Erythroblast (primary cell): ENCODE measurements at regions not wholly inside any gene's neighbourhood (a gene's known extent, or its start where the extent isn't known, plus 50 kb on each side); places are given as distances from the start of the nearest gene placed in this dataset.
A peak's percentile ranks its signal among the peaks of the same experiment; 100 is the strongest.

Experiments used
- DNase-seq, 2 experiments: peaks; one replicate each; lab custom pipeline; 2025; lab: John Stamatoyannopoulos, UW
- GATA1 ChIP-seq: IDR thresholded peaks from 2 replicates; pipeline ENCODE4 v1.6.1; 2011; ENCODE audit warnings: low read depth, mild to moderate bottlenecking, control low read depth, low read length, moderate library complexity
- POLR2A ChIP-seq: IDR thresholded peaks from 2 replicates; pipeline ENCODE4 v1.6.1; 2011; ENCODE audit warnings: mild to moderate bottlenecking, low read length

DNA sequence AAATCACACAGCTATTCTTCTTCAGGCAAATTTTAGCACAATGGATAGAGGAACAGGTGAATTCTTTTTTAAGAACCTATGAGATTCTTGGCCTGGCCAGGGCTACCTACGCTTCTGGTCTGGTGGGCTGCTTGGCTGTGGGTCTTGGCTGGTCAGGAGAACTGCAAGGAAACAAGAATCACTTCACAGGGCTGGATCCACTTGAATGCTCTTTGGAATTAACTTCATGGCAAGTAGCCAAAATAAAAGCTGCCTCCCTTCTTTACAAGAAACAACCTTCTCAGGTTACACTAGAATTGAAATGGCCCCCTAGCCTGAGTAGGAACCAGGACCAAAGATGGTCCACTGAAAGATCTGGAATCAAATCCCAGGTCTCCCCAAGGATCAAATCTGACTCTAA is 519.1 kb downstream of the IQCM start:
- DNase-seq, result no peak
- no peak for TF ChIP-seq POLR2A
- no peak for TF ChIP-seq GATA1

DNA sequence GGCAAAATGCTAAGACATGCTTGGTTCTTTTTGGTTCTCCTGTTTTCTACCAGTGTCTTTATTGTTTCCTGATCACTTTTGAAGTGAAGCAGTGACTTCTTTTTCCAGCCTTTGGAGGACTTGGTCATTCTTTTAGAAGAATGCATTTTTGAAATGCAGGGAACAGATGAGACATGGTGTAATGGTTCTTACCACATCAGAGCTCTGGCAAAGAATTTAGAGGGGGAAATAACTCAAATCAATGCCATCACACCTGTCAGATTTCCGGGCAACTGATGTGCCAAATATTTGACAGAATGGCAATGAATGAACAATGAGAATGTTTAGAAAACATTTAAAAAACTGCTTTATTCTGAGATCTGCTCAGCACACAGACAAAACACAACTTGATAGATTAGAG is 519.6 kb downstream of the IQCM start:
- no peak for TF ChIP-seq GATA1
- no peak for TF ChIP-seq POLR2A
- DNase-seq, result no peak

DNA sequence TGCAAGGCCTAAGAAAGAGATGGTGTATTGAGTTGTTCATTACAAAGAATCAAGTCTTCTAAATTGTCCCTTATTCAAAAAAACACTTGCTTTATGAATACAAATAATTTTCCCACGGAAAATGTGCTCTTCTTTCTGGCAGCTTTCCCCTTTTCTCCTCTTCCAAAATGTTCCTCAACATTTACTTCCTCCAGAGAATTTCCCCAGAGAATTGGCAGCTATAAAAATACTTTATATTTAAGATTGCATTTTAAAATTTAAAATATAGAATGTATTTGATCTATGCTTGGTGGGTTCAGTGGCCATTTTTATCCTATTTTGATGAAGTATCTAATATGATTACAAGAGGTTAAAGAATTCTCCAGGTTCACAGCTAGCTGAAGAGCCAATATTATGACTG is 521.0 kb downstream of the IQCM start:
- TF ChIP-seq POLR2A (no peak), GATA1 (no peak)
- DNase-seq, result no peak

DNA sequence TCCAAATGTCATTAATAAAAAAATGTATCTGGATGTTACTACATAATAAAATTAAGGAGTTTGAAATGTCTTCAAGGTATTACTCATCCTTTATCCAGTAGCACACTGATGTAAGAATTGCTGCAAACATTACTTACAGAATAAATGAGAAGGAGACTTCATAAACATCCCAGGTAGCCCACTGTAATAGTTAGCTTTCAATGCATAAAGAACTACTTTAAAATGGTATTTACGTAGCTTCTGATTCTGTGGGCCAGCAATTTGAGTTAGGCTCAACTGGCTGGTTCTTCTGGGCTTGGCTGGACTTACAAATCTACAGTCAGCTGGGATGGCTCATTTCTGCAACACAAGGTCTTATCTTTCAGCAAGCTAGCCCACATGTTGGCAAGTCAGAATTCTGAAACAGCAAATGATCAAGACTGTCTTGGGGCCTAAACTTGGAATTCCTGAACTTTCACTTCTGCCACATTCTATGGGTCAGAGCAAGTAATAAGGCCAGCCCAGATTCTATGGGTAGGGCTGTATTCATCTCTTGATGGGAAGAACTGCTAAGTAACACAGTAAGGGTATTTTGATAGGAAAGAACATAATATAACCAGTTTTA is 522.5 kb downstream of the IQCM start:
- no peak for DNase-seq
- TF ChIP-seq GATA1, result no peak

DNA sequence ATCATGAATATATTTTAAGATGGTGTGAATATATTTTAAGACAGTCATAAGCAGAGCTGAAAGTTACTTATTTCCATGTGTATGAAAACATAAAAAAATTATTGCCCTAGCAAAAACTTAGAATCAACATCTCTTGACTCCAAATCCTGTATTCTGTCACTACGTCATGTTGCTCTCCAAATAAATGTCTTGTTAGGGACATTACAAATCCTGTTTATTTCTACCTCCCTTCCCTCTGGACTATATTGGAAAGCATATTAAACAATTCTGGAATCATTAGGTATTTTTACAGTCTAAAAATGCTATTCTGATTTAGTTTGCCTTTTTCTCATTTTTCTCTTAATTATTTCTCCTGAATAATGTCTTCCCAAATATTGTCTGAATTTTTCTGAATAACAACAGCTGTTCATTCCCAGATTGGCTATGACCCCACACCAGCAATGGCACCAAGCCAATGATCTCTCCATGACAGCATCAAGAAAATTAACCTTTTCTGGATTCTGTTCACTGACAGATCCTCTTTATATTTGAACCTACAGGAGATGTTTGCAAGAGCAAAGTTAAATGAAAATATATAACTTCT is 523.1 kb downstream of the IQCM start:
- TF ChIP-seq POLR2A (no peak), GATA1 (no peak)
- DNase-seq, result no peak

DNA sequence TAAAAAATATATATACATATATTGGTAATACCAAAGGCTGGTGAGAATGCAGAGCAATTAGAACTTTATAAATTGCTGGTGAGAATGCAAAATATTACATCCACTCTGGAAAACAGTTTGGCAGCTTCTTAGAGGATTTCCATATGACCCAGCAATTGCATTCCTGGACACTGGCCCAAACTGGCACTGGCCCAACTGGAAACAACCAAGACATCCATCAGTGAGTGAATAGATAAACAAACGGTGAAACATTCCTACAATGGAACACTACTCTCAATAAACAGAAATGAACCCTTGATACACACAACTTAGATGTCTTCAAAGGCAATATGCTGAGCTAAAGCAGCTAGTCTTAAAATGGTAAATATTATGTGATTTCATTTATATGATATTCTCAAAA is 524.2 kb downstream of the IQCM start:
- no peak for DNase-seq
- TF ChIP-seq POLR2A (no peak), GATA1 (no peak)

DNA sequence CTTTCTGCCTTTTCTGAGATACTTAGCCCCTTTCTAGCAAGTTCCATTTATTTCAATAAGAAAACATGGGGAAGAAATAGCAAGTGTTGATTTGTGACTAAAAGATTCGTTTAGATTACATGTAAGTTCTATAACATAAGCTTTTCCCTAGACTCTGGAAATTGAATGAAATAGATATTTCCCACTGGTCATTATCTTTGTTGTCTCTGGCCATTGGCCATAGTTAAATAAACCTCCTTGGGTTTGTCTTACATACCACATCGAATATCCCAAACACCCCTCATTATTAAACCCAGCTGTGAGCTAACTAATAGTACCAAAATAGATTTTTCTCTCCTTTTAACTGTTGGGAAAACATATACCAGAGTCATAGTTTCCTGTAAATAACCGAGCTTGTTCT is 534.8 kb downstream of the IQCM start:
- no peak for TF ChIP-seq POLR2A
- TF ChIP-seq GATA1, result no peak
- no peak for DNase-seq

DNA sequence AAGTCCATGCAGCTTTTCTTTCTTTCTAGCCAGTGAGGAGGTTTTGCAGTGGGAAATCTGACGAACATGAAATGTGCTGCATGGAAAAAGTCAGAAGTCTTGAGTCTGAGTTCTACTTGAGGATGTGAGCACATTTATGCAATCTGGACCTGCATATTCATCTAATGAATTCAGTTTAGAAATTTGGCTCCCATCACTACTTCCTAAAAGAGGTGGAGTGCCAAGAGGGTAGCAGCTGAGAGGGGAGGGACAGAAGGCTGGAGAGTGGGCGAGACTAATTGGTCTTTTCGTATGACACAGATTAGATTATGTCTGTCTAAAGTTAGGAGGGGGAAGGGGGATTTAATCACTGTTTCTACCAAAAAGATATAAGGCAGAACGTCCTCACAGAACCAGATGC is 535.9 kb downstream of the IQCM start:
- TF ChIP-seq GATA1, result no peak
- TF ChIP-seq POLR2A, result no peak
- DNase-seq, result no peak

DNA sequence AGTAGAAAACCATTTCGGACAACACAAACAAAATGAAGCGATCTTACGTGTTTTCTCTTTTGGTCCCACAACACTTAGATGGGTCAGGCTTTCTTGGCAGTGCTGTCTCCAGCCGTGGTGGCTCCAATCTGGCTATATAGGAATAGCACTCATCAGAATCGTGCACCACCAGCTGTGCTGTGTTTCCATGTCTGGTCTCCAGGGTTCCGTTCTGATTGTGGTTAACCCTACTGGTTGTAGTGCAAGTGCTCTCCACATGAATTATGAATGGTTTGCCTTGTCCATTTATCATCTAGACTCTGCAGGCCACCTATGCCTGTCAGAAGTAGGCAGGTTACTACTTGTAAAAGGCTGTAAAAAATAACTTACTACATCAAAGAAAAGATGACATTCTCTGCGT is 536.3 kb downstream of the IQCM start:
- DNase-seq, result no peak
- no peak for TF ChIP-seq GATA1
- no peak for TF ChIP-seq POLR2A

DNA sequence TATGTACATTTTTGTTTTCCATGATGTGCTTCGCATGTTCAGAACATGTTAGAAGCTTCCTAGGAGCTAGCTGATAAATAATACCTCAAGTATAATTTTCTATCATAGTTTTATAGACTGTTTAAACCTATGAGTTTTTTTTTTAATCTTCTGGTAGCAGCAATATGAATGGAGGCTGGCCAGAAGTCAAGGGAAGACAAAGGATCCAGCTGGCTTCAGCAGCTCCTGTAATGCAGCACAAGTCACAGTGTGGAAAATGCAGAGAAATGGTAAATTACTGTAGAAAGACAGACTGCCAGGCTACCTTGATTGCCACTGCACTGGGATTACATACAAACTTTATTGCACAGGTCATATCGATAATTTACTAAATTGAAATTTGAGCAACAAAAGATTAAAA is 537.9 kb downstream of the IQCM start:
- no peak for DNase-seq
- TF ChIP-seq POLR2A, result no peak
- TF ChIP-seq GATA1, result no peak

DNA sequence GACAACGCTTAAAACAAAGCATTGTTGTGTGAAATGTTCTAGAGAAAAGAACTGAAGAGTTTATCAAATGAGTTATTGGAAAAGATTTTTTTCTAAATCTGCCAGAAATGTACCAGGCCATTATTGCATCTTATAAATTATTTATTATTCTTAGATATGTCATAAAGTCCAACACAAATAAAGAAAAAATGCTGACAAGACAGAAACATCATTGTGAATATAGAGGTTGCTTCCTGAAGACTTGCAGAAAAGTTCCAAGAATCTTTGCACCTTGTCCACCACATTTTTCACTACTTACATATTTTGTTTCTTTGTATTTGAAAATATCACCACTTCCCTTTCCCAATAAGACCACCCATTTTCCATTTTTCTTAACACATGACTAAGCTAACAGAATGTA is 545.8 kb downstream of the IQCM start:
- no peak for DNase-seq
- no peak for TF ChIP-seq GATA1
- TF ChIP-seq POLR2A, result no peak

DNA sequence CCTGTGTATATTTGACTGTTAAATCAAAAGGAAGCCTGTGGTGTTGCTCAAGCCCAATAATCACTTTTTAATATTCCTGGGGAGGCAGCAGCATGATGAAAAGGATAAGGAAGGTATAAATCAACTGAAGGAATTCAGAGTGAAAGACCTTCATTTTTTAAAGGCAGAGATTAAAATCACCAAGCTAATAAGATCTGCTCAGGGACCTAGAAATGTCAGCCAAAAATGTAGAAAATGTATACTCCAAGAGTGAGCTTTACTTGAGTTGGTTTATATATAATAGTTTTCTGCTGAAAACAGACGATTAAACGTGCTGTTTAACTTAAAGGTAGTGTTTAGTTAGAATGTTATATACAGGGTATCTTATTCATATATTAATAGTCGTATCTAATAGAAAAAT is 549.3 kb downstream of the IQCM start:
- no peak for TF ChIP-seq GATA1
- no peak for TF ChIP-seq POLR2A
- no peak for DNase-seq

DNA sequence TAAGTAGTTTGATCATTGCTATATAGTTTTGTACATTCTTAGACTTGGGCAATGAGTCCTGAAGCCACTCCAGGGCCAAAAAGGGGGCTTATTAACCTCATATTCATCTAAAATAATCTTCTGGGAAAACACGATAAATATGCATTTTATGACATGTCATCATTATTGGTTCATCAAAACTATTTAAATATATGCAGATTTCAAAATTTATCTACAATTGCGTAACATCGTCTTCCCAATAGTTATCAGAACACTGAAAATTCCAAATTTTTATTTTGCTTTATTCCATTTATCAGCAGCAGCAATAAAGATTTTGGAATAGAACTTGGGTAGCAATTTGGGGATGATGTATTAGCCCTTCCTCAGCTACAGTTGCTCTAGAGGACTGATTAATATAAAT is 550.0 kb downstream of the IQCM start:
- DNase-seq, result no peak
- TF ChIP-seq POLR2A (no peak), GATA1 (no peak)

DNA sequence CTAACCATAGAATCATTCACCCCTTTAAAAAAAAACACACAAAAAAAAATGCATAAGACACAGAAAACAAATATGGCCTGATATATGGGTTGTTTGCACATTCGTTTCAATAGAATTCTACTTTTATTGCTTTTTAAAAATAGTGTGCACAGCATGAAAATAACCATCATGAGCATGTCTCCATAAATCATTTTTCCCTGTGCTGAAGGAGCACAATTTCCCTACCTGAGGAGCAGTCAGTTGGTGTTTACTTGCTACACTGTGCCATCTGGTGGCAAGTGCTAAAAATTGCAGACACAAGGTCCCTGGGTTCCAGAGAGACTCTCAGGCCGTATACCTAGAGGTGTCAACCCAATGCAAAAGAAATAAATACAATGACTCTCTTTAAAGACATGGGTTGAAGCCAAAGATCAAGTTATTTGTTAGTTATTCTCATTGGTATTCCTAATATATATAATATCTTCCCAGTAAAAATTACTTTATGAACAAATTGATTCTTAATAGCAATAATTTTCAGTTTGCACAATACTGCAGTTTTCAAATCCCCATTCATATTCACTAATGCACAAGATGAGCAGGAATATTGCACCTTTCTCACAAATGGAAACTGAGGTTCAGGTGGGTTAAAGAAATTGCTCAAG is 551.4 kb downstream of the IQCM start:
- TF ChIP-seq GATA1, result no peak
- no peak for TF ChIP-seq POLR2A
- DNase-seq, result peak; percentile 23 to 54
